Ascending aorta (tissue), 2 donors: ENCODE measurements at regions not wholly inside any gene's neighbourhood (a gene's known extent, or its start where the extent isn't known, plus 50 kb on each side); places are given as distances from the start of the nearest gene placed in this dataset.

Experiments
- DNase-seq, 2 donors: peaks; one replicate each; pipeline ENCODE4 v3.0.0-alpha.2; 2019; ENCODE audit warnings: low spot score in 2 of 2
- H3K27ac ChIP-seq, 2 donors: fragments of 200-600 bp; sonication (generic); one replicate each; pipeline ENCODE4 v1.5.1; 2016 to 2017; ENCODE audit warnings: mild to moderate bottlenecking in 1 of 2
- H3K27me3 ChIP-seq: fragments of 200-600 bp; sonication (generic); one replicate; pipeline ENCODE4 v1.5.1; 2017
- H3K36me3 ChIP-seq, 2 donors: fragments of 200-600 bp; sonication (generic); one replicate each; pipeline ENCODE4 v1.5.1; 2016
- H3K4me1 ChIP-seq, 2 donors: fragments of 200-600 bp; sonication (generic); one replicate each; pipeline ENCODE4 v1.5.1; 2016 to 2017; ENCODE audit warnings: mild to moderate bottlenecking in 1 of 2
- H3K4me3 ChIP-seq, 2 donors: fragments of 200-600 bp; sonication (generic); one replicate each; pipeline ENCODE4 v1.5.1; 2016 to 2017; ENCODE audit warnings: mild to moderate bottlenecking in 1 of 2
- H3K9me3 ChIP-seq, 2 donors: fragments of 200-600 bp; sonication (generic); one replicate each; pipeline ENCODE4 v1.5.1; 2016
- CTCF ChIP-seq, 3 experiments: fragments of 200-600 bp in 2 of 3; fragments of 450-650 bp in 1 of 3; sonication (generic) in 2 of 3; IDR thresholded peaks; one replicate each; pipeline ENCODE4 v1.5.1; 2016 to 2019; ENCODE audit warnings: antibody characterized with exemption in 3 of 3, mild to moderate bottlenecking in 1 of 3, moderate library complexity in 1 of 3
- intact Hi-C: fragments of 100-400 bp; cut with DNase I; formaldehyde crosslinking; loops from one replicate; pipeline ENCODE4 v1.15.1; 2023

DNA sequence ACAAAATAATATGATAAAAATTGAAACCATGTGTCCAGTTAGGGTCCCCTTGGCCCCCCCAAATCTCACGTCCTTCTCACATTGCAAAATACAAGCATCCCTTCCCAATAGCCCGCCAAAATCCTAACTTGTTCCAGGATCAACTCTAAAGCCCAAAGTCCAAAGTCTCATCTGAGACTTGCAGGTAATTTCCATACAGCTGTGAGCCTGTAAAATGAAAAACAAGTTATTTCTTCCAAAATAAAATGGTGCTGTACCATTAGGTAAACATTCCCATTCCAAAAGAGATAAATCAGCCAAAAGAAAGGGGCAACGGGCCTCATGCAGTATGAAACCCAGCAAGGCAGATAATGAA is 51.0 kb upstream of the COBL start:
- TF ChIP-seq CTCF (IDR thresholded peaks at IDR 0.05), result no peak
- intact Hi-C loops, result no loop called here
- no peaks in the 10 kb centered on the region for H3K36me3 ChIP-seq
- no peak overlapping the region for H3K27ac ChIP-seq
- DNase-seq, result no peak
- no peaks in the 10 kb centered on the region for H3K27me3 ChIP-seq
- H3K9me3 ChIP-seq, result no peaks in the 10 kb centered on the region
- no peaks in the 10 kb centered on the region for H3K4me1 ChIP-seq
- H3K4me3 ChIP-seq, result no peak overlapping the region

DNA sequence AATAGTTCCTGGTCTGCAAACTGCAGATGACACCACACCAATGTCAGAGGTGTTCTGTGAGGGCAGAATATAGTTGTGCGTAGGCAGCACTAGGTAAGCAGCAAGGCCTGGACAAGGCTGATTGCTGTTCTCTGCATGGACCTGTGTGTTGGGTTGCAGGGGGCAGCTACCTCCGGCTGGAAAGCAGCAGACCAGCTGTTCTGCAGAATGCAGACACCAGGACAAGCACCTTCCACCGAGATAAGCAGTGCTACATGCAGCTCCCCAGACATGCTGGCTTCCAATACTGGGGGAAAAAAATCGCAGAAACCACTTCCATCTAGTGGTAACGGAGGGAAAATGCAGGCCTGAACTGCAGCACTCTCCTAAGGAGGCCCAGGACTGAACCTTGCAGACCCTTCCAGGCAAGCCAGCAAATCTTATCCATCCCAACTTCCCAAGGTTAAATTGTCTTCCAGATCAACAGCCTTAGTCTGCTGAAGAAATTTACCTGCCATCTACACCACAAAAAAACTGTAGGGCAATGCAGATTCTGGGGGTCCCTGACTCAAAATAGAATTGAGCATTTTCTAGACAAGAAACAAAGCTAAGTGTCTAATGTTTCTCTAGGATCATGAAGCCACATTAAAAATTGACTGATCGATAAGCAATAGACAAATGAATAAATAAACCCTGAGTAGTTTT is 50.5 kb upstream of the COBL start:
- H3K9me3 ChIP-seq, result no peaks in the 10 kb centered on the region
- H3K36me3 ChIP-seq, result no peaks in the 10 kb centered on the region
- H3K4me1 ChIP-seq, result no peaks in the 10 kb centered on the region
- no peak overlapping the region for H3K4me3 ChIP-seq
- TF ChIP-seq CTCF (IDR thresholded peaks at IDR 0.05), result peak in 2 of 3 experiments; percentile 27 to 39
- intact Hi-C loops, result no loop called here
- no peak overlapping the region for H3K27ac ChIP-seq
- DNase-seq, result no peak
- H3K27me3 ChIP-seq, result no peaks in the 10 kb centered on the region
